NCI-H526 (cell line): ENCODE measurements at regions not wholly inside any gene's neighbourhood (a gene's known extent, or its start where the extent isn't known, plus 50 kb on each side); places are given as distances from the start of the nearest gene placed in this dataset.
"Not testable (repeated sequence)": the region's sequence is repeated elsewhere in the genome, so short reads cannot be mapped to it uniquely, and the experiment has no call there.

Experiments used
- DNase-seq, 2 experiments: peaks; one replicate each; lab custom pipeline; 2025; lab: John Stamatoyannopoulos, UW

GRCh38 chr4:13984991-13985800, 357.7 kb upstream of the BOD1L1 start:
- DNase-seq: no peak

GRCh38 chr4:13985837-13986236, 358.3 kb upstream of the BOD1L1 start:
- DNase-seq: no peak

- DNase-seq: no peak
These were observed 359.0 kb upstream of the BOD1L1 start for GRCh38 chr4:13986548-13986947.

GRCh38 chr4:13988353-13989305, 361.1 kb upstream of the BOD1L1 start:
- DNase-seq: no peak

- no peak for DNase-seq
These were observed 362.0 kb upstream of the BOD1L1 start for GRCh38 chr4:13989501-13989900.

- no peak for DNase-seq
These were observed 363.4 kb upstream of the BOD1L1 start for GRCh38 chr4:13990596-13991589.

GRCh38 chr4:13992041-13992440, 364.5 kb upstream of the BOD1L1 start:
- DNase-seq: no peak

- no peak for DNase-seq
These were observed 365.5 kb upstream of the BOD1L1 start for GRCh38 chr4:13992975-13993520.

- no peak for DNase-seq
These were observed 366.5 kb upstream of the BOD1L1 start for GRCh38 chr4:13994016-13994415.

- no peak for DNase-seq
These were observed 371.4 kb upstream of the BOD1L1 start for GRCh38 chr4:13998850-13999445.

- no peak for DNase-seq
These were observed 372.7 kb upstream of the BOD1L1 start for GRCh38 chr4:14000091-14000814.

- DNase-seq: not testable (repeated sequence)
These were observed 374.8 kb upstream of the BOD1L1 start for GRCh38 chr4:14002331-14002730.

- no peak for DNase-seq
These were observed 381.0 kb upstream of the BOD1L1 start for GRCh38 chr4:14008494-14008893.

GRCh38 chr4:14018191-14018853, 390.8 kb upstream of the BOD1L1 start:
- DNase-seq: no peak

- DNase-seq: no peak
These were observed 394.9 kb upstream of the BOD1L1 start for GRCh38 chr4:14022456-14022855.

GRCh38 chr4:14023036-14023435, 395.5 kb upstream of the BOD1L1 start:
- DNase-seq: no peak

- no peak for DNase-seq
These were observed 396.4 kb upstream of the BOD1L1 start for GRCh38 chr4:14023896-14024295.

- DNase-seq: no peak
These were observed 397.6 kb upstream of the BOD1L1 start for GRCh38 chr4:14025111-14025510.

GRCh38 chr4:14025891-14026290, 398.4 kb upstream of the BOD1L1 start:
- DNase-seq: no peak

GRCh38 chr4:14028862-14029261, 401.3 kb upstream of the BOD1L1 start:
- no peak for DNase-seq
